Prostate gland (tissue), 2 donors: ENCODE measurements at regions not wholly inside any gene's neighbourhood (a gene's known extent, or its start where the extent isn't known, plus 50 kb on each side); places are given as distances from the start of the nearest gene placed in this dataset.

Experiments
- CTCF ChIP-seq, 4 experiments: fragments of 200-600 bp in 2 of 4; fragments of 450-650 bp in 2 of 4; sonication (generic) in 2 of 4; IDR thresholded peaks; 1 replicate in 3 of 4; 2 replicates in 1 of 4; pipeline ENCODE4 v1.5.1; 2016 to 2019; ENCODE audit warnings: antibody characterized with exemption in 4 of 4, mild to moderate bottlenecking in 2 of 4, moderate library complexity in 2 of 4
- POLR2A ChIP-seq: fragments of 450-650 bp; IDR thresholded peaks from one replicate; pipeline ENCODE4 v1.6.1; 2016; ENCODE audit warnings: antibody characterized with exemption, mild to moderate bottlenecking
- POLR2AphosphoS5 ChIP-seq: sonication (generic); formaldehyde crosslinking; IDR thresholded peaks from one replicate; pipeline ENCODE4 v1.6.1; 2017; ENCODE audit warnings: antibody characterized with exemption

GRCh38 chr13:34414616-34415015 is 527.5 kb upstream of the NBEA start:
- TF ChIP-seq CTCF (IDR thresholded peaks at IDR 0.05) (no peak), POLR2A (no peak), POLR2AphosphoS5 (no peak)
